OCI-LY1 (cell line): ENCODE measurements at regions not wholly inside any gene's neighbourhood (a gene's known extent, or its start where the extent isn't known, plus 50 kb on each side); places are given as distances from the start of the nearest gene placed in this dataset.

Experiments
- H2AFZ ChIP-seq: fragments of 200-600 bp; sonication (generic), shearing (Covaris generic); 2 replicates; pipeline ENCODE4 v1.6.0; 2014; ENCODE audit warnings: antibody characterized with exemption, mild to moderate bottlenecking, low read length
- H3F3A ChIP-seq: fragments of 200-600 bp; sonication (generic), shearing (Covaris generic); 2 replicates; pipeline ENCODE4 v1.6.0; 2014; ENCODE audit warnings: mild to moderate bottlenecking, antibody characterized with exemption, low read length, moderate library complexity; ENCODE audit not compliant: insufficient read depth
- H3K27ac ChIP-seq: fragments of 200-600 bp; sonication (generic); 2 replicates; pipeline ENCODE4 v1.5.1; 2014; ENCODE audit warnings: low read length, mixed run types, mild to moderate bottlenecking, low read depth; ENCODE audit not compliant: poor library complexity, severe bottlenecking
- H3K27me3 ChIP-seq: fragments of 200-600 bp; sonication (generic); 2 replicates; pipeline ENCODE4 v1.6.0; 2014; ENCODE audit warnings: antibody characterized with exemption, mild to moderate bottlenecking, low read length, moderate library complexity; ENCODE audit not compliant: insufficient read depth
- H3K36me3 ChIP-seq: fragments of 200-600 bp; sonication (generic); 2 replicates; pipeline ENCODE4 v1.6.1; 2014; ENCODE audit warnings: mild to moderate bottlenecking, antibody characterized with exemption, low read length, moderate library complexity, mixed read lengths; ENCODE audit not compliant: insufficient read depth
- H3K4me1 ChIP-seq: fragments of 200-600 bp; sonication (generic); 2 replicates; pipeline ENCODE4 v1.5.1; 2014; ENCODE audit warnings: mild to moderate bottlenecking, low read length, moderate library complexity; ENCODE audit not compliant: insufficient read depth, severe bottlenecking
- H3K4me2 ChIP-seq: fragments of 200-600 bp; sonication (generic), shearing (Covaris generic); 2 replicates; pipeline ENCODE4 v1.6.1; 2014; ENCODE audit warnings: low read length
- H3K4me3 ChIP-seq: fragments of 200-600 bp; sonication (generic); 2 replicates; pipeline ENCODE4 v1.5.1; 2014; ENCODE audit warnings: low read length, low read depth, mild to moderate bottlenecking, mixed read lengths; ENCODE audit not compliant: poor library complexity, severe bottlenecking
- H3K79me2 ChIP-seq: fragments of 200-600 bp; shearing (Covaris generic); 2 replicates; pipeline ENCODE4 v1.6.1; 2016; ENCODE audit warnings: mixed run types, low read length, mixed read lengths; ENCODE audit not compliant: insufficient read depth
- H3K9ac ChIP-seq: fragments of 200-600 bp; sonication (generic), shearing (Covaris generic); 2 replicates; pipeline ENCODE4 v1.6.1; 2014; ENCODE audit warnings: mild to moderate bottlenecking, low read length, mixed read lengths
- H3K9me2 ChIP-seq: fragments of 200-600 bp; sonication (generic), shearing (Covaris generic); 2 replicates; pipeline ENCODE4 v1.6.1; 2014; ENCODE audit warnings: low read depth, mild to moderate bottlenecking, low read length, mixed read lengths
- H3K9me3 ChIP-seq: fragments of 200-600 bp; shearing (Covaris generic); 2 replicates; pipeline ENCODE4 v1.6.1; 2014; ENCODE audit warnings: low read length, mixed read lengths
- H4K20me1 ChIP-seq: fragments of 200-600 bp; sonication (generic), shearing (Covaris generic); 2 replicates; pipeline ENCODE4 v1.6.0; 2016; ENCODE audit warnings: mild to moderate bottlenecking, low read length; ENCODE audit not compliant: insufficient read depth
- CTCF ChIP-seq: fragments of 200-600 bp; sonication (generic), shearing (Covaris generic); IDR thresholded peaks from 2 replicates; pipeline ENCODE4 v1.5.1; 2017; ENCODE audit warnings: mild to moderate bottlenecking, antibody characterized with exemption, low read length, moderate library complexity, mixed read lengths
- EZH2 ChIP-seq: fragments of 200-600 bp; sonication (generic), shearing (Covaris generic); IDR thresholded peaks from 2 replicates; pipeline ENCODE4 v1.8.0; 2017; ENCODE audit warnings: borderline replicate concordance, mixed run types, mild to moderate bottlenecking, antibody characterized with exemption, low read length, moderate library complexity, mixed read lengths

- Histone ChIP-seq H3K36me3 (no peaks in the 10 kb centered on the region), H4K20me1 (no peaks in the 10 kb centered on the region), H3K9me3 (no peaks in the 10 kb centered on the region), H3K9ac (no peak overlapping the region), H3K27me3 (no peaks in the 10 kb centered on the region), H3K4me1 (no peaks in the 10 kb centered on the region), H2AFZ (no peak overlapping the region), H3K4me2 (no peak overlapping the region), H3K27ac (no peak overlapping the region), H3K9me2 (no peaks in the 10 kb centered on the region), H3K4me3 (no peak overlapping the region), H3F3A (no peaks in the 10 kb centered on the region), H3K79me2 (no peaks in the 10 kb centered on the region)
- TF ChIP-seq CTCF, result no peak
- TF ChIP-seq EZH2, result no peak
Observed at GRCh38 chr6:71220466-71220865, 68.1 kb upstream of the OGFRL1 start.

GRCh38 chr6:71222671-71223070 lies 65.9 kb upstream of the OGFRL1 start:
- Histone ChIP-seq H2AFZ (no peak overlapping the region), H3K4me1 (no peaks in the 10 kb centered on the region), H3K9me3 (no peaks in the 10 kb centered on the region), H3K4me2 (no peak overlapping the region), H3K9me2 (no peaks in the 10 kb centered on the region), H3F3A (no peaks in the 10 kb centered on the region), H3K4me3 (no peak overlapping the region), H4K20me1 (no peaks in the 10 kb centered on the region), H3K79me2 (no peaks in the 10 kb centered on the region), H3K9ac (no peak overlapping the region), H3K36me3 (no peaks in the 10 kb centered on the region), H3K27ac (no peak overlapping the region), H3K27me3 (no peaks in the 10 kb centered on the region)
- no peak for TF ChIP-seq CTCF
- TF ChIP-seq EZH2, result no peak

GRCh38 chr6:71224011-71224410 lies 64.6 kb upstream of the OGFRL1 start:
- Histone ChIP-seq H3K4me2 (no peak overlapping the region), H3F3A (no peaks in the 10 kb centered on the region), H3K36me3 (no peaks in the 10 kb centered on the region), H2AFZ (no peak overlapping the region), H3K9ac (no peak overlapping the region), H3K4me1 (no peaks in the 10 kb centered on the region), H3K27ac (no peak overlapping the region), H3K27me3 (no peaks in the 10 kb centered on the region), H4K20me1 (no peaks in the 10 kb centered on the region), H3K4me3 (no peak overlapping the region), H3K9me3 (no peaks in the 10 kb centered on the region), H3K9me2 (no peaks in the 10 kb centered on the region), H3K79me2 (no peaks in the 10 kb centered on the region)
- no peak for TF ChIP-seq EZH2
- TF ChIP-seq CTCF, result no peak
